Activated naive CD4-positive, alpha-beta T cell treated with Interleukin-2 at 50 U/mL for 16 hours (primary cell): ENCODE measurements at regions not wholly inside any gene's neighbourhood (a gene's known extent, or its start where the extent isn't known, plus 50 kb on each side); places are given as distances from the start of the nearest gene placed in this dataset.
A peak's percentile ranks its signal among the peaks of the same experiment; 100 is the strongest.

Source experiments
- DNase-seq: peaks from one replicate; pipeline ENCODE4 v3.0.0-alpha.2; 2020

DNA sequence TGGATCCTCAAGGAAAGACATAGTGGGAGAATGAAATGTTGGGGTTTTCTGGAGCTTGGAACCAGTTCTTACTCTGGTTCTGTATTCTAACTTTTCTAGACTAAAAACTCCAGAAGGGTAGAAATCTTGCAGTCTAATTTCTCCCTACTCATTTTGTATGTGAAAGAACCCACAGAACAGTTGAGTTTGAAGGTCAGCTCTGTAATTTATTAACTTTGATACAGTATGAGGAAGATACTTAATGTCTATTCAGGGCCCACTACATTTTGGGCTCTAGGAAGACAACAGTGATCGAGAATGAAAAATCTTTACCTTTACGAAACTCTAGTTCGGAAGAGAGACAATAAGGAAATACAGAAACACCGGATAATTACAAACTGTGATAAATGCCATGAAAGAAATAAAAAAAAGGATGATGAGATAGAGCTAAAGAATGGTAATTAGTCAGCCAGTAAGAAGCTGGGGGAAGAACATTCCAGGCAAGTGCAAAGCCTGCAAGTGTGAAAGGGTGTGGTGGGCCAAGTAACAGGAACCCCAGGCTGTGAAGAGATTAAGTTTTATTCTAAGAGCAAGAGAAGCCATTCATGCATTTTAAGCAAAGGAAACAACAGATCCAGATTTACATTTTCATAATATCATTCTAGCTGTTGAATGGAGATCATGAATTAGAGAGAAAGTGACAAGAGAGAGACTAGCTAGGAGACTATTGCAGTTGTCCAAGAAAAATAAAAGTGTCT lies 159.9 kb upstream of the HMCN1 start:
- DNase-seq, result no peak

DNA sequence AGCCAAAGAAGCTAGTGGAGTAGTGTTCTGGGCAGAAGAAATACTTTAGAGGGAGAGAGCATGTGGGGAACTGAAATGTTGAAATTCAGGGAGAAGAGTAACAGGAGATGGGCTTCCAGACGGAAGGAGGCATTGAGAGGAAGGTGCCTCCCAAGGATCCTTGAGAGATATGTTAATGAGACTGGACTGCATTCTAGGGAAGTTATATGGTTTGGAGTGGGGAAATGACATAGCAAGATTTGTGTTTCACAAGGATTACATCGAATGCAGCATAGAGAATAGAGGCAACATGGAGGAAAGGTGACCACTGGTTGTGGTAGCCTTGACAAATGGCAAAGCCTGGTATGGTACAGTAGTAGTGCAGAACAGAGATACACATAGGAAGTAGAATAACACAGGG lies 160.5 kb upstream of the HMCN1 start:
- no peak for DNase-seq

DNA sequence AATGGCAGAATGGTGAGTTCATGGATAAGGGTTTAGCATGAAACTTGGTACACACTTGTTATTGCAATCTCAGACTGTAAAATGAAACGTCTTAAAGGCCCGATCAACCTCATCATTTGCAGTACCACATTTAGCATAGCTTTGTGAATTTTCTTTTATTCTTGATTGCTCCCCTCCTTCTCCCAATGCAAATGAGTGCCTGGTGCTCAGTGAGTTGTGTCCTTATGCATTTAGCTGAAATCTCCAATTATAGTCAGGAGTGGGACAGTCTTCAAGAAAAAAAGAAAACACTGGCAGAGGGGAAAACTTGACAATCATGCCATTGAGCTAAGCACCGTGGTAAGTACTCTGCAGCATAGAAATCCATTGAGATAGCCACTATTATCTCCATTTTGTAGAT lies 161.0 kb upstream of the HMCN1 start:
- no peak for DNase-seq

DNA sequence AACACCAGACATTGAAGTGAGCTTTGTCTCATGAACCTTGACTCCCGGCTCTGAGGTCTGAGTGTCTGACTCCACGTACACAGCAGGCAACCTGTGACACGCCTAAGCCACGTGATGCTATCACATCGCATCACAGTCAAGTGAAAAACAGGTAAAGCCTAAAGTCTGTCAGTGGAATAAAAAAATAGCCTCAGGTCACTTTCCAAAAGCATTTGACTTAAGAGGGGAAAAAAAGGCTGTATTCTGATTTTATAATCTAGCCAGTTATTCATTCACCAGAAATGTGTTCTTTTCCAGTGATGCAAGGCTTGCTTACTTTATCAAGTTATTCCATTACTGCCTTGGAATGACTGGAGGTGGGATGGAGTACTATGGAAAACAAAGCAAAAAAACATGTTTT lies 163.2 kb upstream of the HMCN1 start:
- DNase-seq, result no peak

DNA sequence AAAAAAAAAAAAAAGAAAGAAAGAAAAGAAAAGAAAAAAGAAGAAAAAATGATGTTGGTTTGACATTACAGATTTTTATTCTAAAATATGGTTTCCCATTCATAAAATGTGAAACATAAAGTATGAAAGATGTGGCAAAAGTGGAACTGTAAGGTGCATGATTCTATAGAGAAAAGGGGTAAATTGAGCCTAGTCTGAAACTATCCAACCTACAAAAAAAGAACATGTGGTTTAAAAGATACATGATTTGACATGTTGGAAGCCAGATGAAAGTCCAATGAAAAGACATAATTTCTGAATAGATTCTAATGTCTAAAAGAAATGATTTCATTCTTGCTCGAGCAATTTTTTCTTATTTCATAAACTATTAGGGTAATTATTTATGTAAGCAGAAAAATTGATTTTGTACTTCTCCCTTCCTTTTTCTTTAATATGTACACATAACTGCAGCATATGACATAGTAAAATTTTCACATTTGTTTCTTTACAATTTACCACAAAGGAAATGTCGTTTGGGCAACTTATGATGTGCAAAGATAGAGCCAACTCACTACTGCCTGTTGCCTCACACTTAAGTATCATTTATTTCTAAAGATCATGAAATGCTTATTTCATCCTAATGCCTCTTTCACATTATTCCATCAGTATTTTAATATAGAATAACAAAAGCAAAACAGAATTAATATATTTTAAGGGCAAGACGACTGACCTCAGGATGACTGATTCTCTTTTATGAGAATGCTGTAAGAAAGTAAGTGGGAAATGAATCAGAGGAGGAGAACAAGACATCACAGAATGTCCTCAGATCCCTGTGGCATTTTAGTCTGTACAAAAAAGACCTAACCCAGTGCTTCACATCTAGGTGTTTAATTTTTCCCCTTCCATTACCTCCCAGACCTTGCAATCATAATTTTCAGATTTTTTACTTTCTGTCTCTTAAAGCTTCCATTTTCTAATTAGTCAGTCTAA lies 165.8 kb upstream of the HMCN1 start:
- no peak for DNase-seq

DNA sequence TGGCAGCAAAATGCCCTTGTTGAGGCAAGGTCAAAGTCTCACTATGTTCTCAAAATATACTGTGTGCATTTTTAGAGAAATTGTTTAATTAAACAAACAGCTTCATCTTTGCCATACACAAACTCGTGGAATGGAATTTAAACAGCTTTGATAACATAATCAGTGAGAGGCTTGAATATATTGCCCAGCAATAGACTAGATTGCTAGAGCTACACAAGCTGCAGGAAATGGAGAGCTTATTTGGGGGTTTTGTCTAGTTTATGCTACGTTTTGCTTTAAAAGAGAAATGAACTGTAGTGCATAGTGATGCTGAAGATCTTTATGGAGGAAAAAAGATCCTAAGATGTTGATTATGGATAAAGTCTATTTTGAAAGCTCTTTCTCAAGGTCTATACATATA lies 166.8 kb upstream of the HMCN1 start:
- DNase-seq, result no peak

DNA sequence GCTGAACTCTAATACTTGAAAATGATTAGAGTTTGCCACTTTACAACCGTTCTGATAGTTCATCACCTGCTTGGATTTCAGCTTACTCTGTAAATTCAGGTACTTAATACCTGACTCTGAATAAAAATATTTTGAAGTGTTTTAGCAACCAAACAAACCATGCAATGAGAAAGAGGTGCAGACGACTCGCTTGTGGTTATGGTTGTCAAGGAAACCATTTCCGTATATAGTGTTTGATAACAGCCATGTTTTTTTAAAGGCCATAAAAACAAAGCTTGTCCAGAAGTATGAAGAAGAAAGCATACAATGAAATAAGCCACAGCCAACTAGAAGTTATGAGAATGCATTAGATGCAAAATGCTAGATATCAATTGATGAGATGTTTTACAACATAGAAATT lies 167.2 kb upstream of the HMCN1 start:
- peak; percentile 37 for DNase-seq

DNA sequence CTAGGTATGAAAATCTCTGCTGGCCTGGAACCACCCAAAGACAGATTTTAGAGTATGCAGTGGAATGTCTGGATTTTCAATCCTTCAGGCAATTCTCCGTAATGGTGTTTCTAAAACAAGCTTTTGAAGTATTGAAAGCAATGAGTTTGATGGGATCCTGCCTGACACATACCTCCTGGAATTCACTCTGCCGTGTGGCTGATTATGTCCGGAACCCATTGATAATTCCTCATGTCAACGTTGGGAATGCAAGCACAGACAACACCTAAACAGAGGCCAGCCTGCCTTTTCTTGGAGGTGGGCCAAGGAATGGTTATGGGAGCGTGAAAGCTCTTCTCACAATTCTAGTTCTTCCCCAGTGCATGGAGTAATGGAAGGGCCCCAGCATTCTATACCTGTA lies 168.9 kb upstream of the HMCN1 start:
- DNase-seq, result no peak

DNA sequence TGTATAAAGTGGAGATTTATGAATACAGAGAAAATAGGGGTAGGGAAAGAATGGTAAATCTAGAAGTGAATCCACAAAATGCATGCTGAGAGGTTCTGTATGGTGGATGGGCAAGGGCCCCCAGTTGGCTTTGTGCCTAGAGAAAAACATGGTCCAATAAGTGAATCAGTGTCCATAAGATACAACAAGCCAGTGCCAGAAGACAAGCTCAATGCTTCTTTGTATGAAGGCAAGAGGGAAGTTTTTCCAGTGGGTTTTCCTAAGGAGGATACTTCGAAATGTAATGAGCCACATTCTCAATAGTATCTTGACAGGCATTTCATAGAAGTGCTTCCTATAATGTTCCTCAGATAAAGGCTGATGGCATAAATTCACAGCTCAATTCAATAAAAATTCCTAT lies 169.4 kb upstream of the HMCN1 start:
- DNase-seq, result no peak

DNA sequence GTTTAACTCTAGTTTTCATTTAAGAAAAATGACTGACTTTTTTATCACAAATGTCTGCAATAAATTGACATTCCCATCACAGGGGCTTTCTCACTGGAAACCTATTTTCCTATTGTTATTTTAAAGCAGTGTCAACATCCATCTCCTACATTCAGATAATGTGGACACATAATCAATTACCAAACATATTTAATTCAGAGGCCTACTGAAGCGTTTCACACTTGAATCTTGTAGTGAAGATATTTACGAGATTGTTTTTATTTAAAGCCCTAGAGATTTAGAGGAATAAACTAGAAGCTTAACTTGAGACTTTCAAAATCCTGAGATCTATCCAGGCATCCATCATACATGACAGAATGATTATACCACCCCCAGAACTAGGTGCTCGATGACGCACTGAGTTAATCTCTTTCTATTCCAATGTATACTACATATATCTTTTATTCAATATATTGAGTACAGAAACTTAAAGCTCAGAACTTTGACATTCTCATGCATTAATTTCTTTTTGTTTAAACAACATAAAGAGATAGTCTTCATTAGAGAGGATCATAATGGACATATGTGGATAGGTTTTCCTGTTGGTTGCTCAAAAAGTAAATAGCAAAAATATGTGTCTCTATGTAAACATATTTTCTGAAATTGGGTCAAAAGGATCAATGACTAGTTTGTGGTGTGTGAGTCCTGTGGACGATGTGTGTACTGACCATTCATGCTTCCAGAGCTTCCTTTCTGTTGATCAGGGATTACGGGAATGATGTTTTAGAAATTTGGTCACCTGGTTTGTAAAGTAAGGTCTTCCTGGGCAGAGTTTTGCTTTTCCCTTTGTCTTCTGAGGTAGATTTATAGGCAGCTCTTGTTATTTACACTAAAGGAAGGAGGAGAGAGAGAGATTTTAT lies 171.5 kb upstream of the HMCN1 start:
- DNase-seq, result no peak

DNA sequence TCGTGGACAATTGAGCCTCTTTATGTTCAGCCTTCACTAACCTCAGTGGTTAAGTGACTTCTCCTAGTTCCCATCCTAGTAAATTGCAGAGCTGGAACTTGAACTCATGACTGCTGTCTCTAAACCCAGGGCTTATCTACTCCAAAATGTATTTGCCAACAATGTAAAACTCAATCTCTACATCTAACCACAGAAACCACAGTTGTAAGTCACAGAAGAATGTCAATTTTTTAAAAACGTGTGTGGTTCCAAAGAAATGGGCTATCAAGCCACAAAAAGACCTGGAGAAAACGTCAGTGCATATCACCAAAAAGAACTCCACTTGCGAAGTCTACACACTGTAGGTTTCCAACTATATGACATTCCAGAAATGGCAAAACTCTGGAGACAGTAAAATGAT lies 172.6 kb upstream of the HMCN1 start:
- DNase-seq, result no peak

DNA sequence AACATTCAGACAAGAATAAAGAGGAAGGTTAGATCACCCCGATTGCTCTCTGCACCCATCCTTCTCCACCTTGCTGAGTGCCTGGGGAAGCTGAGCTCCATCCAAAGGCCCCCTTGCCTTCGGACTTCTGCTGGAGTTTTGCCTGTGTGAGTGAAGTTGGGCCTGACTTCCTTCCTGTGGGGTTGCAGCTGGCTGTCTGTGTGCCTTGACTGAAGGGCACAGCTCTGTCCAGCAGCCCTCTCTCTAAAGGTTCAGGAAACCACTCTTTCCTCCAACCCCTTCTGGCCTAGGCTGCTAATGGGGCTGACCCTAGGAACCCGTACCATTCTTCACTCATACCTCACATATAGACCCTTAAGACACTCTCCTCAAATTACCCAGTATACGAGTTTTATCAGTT lies 173.4 kb upstream of the HMCN1 start:
- DNase-seq, result no peak

DNA sequence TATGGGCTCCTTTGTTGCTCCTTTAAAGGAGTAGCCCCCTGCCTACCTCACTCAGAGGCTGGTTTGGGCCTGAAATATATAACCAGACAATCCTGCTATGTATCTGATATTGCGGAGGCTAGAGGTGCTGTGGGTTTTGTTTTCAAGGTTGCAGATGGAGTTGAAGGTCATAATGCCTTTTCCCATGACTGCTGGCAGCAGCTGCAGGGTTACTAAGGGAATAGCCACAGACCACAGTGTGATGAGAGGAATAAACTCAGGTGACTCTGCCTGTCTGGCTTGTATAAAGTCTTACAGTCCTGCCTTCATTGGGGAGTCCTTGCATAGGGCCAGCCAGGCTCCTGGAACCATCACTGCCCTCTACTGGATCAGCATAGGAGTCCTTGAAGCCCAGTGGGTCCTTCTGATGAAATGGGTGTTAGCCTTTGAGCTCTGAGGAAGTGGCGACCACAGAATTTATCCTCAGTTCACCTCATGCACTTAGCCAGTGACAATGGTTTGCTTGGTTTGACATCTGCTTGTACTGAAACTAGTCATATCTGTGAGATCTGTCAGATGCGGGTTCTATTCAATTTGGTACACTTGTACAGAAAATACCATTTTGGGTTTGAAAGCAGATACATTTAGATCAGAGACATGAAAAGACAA lies 174.4 kb upstream of the HMCN1 start:
- DNase-seq, result peak; percentile 40

DNA sequence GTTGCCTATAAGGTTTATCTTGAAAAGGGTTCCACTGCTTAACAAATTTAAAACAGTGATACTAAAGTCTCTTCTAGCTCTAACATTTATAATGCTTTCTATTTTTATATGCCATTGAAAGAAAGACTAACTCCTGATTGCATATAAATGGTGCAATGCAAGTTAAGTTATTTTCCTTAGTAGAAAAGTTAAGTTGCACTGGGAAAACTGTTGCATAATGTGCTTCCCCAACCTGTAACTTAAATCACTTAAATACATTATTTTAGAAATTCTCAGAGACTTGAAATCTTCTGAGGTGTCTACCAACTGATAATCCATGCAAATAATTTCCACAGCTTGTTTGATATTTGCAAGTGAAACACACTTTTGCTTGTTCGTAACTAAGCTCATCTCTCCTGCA lies 175.0 kb upstream of the HMCN1 start:
- DNase-seq, result no peak

DNA sequence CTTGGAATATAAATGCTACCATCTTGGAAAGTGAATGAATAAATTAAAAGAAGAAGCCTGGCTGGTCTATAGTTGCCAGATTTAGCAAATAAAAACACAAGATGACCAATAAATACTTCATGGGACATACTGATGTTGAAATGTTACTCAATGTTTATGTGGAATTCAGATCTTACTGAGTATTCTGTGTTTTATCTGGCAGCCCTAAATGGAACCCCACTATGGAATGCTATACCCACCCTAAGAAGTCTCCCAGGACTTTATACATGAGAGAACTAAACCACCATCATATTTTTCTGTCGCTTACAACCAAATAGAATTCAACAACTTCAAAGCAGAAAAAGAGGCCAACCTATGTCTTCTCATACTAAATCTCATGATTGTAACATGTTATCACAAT lies 177.6 kb upstream of the HMCN1 start:
- no peak for DNase-seq

DNA sequence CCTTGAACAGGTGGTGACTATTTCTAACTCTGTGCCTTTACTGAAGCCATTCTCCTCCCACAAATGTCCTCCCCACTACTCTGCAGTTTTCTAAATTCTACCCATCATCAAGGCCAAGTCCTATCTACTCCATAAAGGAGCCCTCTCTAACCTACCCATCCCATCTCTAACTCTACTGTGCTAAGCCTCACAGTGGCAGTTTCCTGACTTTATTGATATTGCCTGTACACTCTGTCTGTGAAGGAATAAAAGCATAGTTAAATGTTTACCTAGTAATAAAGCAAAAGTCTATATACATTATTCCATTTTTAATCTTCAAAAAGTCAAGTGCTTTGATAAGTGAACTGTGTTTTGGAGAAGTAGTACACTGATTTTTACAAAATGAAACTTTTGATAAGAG lies 178.4 kb upstream of the HMCN1 start:
- no peak for DNase-seq

DNA sequence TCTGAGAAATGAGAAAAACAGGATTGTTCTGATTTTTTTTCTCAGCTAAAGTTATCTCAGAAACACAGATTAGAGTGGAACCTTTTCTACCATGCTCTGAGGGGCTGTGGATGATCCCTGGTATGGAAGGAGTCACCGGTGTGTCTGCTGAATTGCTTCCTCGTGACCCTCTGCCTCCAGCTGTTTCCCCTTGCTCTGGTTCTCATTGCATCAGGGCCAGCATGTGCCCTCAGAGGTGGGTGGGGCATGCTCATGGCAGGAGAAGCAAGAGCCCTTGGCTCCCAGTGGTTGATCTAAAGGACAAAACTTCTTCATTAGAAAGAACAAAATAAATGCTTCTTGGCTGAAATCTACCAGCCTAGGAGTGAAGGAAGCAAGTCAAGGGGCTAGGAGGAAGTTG lies 183.2 kb upstream of the HMCN1 start:
- DNase-seq, result no peak

DNA sequence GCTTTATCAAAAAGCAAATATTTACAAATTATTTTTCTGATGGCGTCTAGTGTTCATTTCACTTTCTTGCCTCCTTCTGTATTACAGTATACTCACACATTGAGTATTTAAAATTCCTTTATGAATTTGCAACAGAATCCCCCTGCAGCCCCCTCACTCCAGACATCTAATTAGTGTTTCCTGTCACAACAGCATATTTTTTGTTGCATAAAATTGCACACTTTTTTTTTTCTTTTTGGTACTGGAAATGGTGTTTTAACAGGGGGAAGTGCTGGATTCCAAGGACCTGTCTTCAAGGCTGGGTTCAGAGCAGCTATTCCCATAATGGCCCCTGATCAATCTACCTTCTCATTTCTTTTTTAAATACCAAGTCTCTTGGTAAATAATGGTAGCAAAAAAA lies 184.3 kb upstream of the HMCN1 start:
- no peak for DNase-seq

DNA sequence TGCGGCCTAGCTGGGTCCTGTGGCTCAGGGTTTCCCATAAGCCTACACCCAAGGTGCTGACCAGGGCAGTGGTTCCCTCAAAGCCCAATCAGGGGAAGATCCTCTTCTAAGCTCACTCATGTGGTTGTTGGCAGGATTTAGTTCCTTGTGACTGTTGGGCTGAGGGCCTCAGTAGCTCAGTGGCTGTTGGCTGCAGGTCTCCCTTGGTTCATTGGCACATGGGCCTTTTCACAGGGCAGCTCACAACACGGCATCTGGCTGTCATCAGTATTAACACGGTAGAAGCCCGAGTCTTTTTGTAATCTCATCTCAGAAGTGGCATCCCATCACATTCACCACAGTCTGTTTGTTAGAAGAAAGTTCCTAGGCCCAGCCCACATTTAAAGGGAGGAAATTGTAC lies 188.2 kb upstream of the HMCN1 start:
- no peak for DNase-seq

DNA sequence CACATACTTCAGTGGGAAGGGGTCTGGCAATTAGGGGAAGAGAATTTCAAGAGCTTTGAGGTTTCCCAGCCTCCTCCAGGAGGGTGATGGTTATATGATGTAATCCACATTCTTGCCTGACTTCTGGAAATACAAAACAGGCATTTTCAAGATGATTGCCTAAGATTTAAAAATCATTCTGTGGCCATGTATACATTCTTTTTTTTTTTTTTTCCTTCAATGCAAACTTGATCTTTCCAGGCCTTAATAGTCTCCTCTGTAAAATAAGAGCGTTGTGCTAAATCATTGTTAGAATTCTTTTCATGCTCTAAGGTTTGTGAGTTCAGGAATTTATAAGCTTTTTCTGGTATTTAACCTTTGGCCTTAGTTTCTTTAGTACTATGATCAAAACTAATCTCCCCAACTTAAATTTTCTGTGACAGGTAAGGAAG lies 192.3 kb upstream of the HMCN1 start:
- DNase-seq, result no peak

DNA sequence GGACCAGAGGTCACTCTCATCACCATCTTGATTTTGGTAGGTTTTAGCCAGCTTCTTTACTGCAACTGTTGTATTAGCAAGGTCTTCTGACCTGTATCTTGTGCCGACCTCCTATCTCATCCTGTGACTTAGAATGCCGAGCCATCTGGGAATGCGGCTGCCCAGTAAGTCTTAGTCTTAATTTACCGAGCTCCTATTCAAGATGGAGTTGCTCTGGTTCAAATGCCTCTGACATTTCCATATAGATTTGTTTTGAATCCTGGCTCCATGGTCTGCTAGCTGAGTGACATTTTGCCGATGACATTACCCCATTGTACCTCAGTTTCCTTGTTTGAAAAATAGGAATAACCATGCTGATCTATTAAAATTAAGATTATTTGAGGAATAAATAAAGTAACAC lies 193.9 kb upstream of the HMCN1 start:
- no peak for DNase-seq

DNA sequence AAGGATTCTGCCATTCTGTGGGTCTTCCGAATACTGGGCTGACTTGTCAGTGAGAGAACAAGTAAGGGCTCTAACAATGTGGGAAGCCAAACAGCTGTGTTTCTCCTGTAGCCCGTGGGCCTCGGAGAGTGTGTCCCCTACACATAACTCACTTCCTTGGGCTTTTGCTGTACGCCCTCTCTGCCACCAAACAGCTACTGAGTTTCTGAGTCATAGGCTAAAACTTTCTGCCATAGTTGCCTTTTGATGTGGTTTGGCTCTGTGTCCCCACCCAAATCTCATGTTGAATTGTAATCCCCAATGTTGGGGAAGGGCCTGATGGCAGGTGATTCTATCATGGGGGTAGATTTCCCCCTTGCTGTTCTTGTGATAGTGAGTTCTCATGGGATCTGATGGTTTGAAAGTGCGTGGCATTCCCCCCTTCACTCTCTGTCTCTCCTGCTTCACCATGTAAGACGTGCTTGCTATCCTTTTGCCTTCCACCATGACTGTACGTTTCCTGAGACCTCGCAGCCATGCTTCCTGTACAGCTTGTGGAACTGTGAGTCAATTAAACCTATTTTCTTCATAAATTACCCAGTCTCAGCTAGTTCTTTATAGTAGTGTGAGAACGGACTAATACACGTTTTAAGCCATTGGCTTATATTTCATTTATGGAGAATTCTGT lies 194.8 kb upstream of the HMCN1 start:
- DNase-seq, result peak; percentile 5
